ENCODE measurements at regions not wholly inside any gene's neighbourhood (a gene's known extent, or its start where the extent isn't known, plus 50 kb on each side); places are given as distances from the start of the nearest gene placed in this dataset.
"Not testable (repeated sequence)": the region's sequence is repeated elsewhere in the genome, so short reads cannot be mapped to it uniquely, and the experiment has no call there.

DNA sequence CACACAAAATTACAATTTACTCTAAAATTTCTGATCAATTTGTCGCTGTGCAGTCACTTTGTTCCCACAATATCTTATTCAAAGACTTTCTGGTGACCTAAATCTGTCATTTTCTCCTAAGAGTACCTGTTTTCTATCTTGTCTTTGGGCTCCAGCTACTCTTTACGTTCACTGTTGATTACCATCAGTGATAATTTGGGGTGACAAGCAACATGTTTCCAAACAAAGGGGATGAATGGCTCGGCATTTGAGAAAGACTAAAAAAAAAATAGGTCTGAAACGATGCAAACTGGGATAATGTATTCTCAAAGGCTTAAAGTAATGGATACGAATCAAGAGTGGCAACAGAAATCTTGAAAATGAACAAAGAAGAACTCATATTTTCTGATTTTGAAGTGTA is 205.2 kb upstream of the DAB2 start:
- DNase-seq, result no peak

- DNase-seq, result no peak
Measured at GRCh38 chr5:39628348-39628747, 203.6 kb upstream of the DAB2 start.

- DNase-seq, result no peak
Measured at GRCh38 chr5:39624890-39625289, 200.1 kb upstream of the DAB2 start.

DNA sequence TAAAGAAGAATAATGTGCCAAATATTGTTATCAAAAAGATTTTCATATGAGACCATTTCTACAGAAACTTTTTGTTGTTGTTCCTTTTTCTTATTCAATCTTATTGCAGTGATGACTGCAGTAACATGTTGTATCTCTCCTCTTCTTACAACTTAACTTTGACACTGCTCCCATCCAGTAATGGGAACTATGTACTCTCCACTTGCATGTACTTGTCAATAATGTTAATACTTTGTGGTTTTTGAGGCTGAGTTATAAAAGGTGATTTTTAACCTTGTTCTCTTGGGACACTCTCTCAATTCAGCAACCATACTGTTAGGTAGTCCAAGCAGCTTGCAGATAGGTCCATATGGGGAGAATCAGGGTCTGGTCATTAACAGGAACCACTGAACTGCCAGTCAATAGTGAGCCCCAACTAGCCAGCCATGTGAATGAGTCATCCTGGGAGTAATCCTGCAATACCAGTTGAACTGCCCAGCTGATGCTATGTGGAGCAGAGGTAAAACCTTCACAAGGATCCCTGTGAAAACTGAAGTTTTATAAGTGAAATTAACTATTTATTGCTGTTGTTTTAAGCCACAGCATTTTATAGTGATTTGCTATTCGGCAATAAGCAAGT is 199.6 kb upstream of the DAB2 start:
- peak; percentile 42 for DNase-seq

- DNase-seq, result no peak
Measured at GRCh38 chr5:39623291-39623865, 198.6 kb upstream of the DAB2 start.

GRCh38 chr5:39622281-39622680 is 197.5 kb upstream of the DAB2 start:
- no peak for DNase-seq

DNA sequence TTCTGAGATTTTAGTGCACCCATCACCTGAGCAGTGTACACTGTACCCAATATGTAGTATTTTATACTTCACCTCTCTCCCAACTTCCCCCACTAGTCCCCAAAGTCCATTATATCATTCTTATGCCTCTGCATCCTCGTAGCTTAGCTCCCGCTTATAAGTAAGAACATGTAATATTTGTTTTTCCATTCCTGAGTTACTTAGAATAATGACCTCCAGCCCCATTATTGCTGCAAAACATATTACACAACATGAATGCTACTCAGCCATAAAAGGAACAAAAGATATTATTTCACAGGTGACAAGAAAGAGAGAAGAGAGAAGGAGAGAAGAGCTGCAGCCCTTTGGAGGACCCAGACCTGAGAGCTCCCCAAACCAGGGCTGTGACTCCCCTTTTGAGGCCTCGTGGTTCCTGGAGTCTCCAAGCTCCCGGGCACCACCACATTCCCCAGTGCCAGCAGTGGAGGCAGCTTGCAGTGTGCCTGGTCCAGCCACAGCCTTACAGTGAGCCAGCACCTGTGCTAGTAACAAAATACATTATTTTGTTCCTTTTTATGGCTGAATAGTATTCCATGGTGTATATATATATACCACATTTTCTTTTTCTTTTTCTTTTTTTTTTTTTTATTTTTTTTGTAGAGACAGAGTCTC is 194.5 kb upstream of the DAB2 start:
- no peak for DNase-seq

DNA sequence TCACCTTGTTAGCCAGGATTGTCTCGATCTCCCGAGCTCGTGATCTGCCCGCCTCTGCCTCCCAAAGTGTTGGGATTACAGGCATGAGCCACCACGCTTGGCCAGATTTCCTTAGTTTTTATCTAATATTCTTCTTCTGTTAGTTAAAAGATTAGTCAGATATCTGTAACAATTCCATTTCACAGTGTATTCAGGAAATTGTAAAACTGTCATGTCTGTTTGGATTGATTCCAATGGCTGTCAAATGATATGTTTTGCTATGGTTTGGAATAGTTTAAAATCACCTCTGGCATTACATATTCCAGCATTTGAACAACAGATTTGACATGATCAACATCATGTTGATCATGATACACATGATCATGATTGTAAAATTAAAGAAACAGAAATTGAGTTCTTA is 193.6 kb upstream of the DAB2 start:
- DNase-seq, result no peak

DNA sequence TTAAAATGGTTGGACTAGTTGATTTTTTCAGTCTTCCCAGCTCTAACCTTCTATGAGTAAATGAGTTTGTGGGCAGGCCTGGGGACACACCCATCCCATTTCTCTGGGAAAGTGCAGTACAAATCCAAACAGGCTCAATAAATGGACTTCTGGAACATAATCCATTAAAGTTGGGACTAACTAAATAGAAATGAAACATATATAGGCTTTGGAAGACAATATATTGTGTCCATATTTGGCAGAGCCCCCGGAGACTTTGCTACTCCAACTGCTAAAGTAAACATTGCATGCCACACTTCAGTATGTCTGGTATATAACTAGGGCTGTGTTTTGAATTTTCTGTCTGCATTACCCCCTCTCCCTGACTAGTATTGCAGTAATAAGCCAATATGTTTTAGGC is 191.4 kb upstream of the DAB2 start:
- DNase-seq, result no peak

GRCh38 chr5:39611076-39611475 is 186.3 kb upstream of the DAB2 start:
- not testable (repeated sequence) for DNase-seq

DNA sequence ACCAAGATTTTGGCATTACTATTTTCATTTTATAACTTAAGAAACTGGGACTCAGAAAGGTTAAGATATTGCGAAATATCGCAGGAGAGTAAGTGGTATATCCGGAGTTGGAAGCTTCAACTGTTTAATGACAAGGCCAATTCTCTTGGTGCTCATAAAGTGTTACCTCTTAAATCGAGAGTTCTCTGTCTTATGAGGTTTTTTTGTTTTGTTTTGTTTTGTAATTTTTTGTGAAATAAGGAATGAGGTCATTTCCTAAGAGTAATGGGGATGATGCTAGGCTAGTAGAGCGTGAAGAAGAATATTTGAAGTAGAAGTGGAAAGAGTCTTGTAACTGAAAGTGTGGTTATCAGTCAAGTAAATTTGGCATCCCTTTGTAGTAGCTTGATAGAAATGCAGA is 183.2 kb upstream of the DAB2 start:
- DNase-seq, result peak; percentile 33

- DNase-seq, result no peak
Measured at GRCh38 chr5:39606591-39606990, 181.8 kb upstream of the DAB2 start.

DNA sequence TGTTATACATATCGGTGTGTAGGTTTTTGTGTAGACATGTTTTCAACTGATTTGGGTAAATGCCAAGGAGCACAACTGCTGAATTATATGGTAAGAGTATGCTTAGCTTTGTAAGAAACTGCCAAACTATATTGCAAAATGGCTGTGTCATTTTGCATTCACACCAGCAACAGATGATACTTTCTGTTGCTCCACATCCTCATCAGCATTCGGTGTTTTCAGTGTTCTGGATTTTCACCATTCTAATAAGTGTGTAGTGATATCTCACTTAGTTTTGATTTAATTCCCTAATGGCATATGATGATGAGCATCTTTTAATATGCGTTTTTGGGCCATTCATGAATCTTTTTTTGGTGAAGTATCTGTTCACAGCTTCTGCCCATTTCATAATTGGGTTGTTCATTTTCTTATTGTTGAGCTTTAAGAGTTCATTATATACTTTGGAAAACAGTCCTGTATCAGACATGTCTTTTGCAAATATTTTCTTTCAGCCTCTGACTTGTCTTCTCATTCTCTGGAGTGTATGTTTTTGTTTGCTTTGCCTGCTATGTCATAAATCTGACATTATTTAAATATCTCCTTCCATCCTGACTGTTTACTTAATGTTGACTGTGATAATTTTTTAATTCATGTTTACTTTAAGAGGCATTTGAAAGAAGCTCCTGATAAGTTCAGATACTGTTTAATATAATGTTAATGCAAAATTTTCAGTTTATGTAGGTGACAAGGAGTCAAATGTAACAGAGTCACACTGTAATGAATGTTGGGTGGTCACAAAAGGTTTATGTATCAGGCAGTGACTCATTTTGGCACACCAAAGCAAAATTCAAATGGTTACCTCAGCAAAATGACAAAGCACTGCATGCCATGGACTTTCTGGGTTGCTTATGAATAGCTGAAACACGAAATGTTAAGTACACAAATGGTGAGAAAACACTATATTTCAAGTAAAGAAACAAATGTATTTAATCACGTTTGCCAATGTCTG is 181.1 kb upstream of the DAB2 start:
- DNase-seq, result no peak

GRCh38 chr5:39605145-39605544 is 180.4 kb upstream of the DAB2 start:
- no peak for DNase-seq

DNA sequence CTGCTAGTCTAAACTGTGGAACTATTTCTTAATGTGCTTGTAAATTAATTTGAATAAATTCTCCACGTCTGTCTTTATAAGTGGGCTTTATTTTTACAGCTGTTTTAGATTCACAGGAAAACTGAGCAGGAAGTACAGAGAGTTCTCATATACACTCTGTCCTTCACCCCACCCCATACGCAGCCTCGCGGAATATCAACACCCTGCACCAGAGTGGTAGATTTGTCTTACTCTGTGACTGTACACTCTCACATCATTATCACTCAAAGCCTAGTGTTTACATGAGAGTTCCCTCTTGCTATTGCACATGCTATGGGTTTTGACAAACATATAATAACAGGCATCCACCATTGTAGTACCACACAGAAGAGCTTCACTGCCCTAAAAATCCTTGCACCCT is 179.7 kb upstream of the DAB2 start:
- DNase-seq, result no peak

DNA sequence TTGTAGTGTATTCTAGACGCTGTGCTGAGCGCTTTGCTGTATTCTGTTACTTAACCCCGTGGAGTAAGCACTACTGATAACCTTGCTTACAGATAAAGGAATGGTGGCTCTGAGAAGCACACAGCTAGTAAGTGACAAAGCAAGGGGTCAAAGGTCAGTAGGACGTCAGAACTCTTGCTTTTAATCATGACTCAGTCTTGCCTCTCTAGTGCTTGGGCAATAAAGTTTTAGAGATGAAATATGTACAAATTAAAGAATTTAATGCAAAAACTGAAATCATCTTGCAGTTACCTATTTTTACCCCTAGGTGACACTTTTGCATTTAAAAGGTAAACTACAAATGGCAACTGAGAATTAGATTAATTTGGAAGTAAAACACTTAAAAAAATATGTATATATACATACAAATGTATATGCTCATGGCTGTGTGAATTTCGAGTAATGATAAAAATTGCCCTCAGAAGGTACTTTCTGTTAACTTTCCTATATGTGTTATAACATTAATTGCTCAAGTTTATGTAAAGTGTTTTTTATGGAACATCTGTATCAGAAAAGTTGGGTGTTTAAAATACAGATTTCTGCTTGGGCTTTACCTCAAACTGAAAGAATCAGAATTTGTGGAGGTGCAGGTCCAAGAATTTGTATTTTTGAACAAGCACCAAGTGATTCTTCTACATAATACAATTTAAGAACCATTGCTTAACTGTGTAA is 175.1 kb upstream of the DAB2 start:
- DNase-seq, result no peak

- no peak for DNase-seq
Measured at GRCh38 chr5:39598661-39599248, 174.0 kb upstream of the DAB2 start.

- DNase-seq, result no peak
Measured at GRCh38 chr5:39588179-39588578, 163.4 kb upstream of the DAB2 start.

- no peak for DNase-seq
Measured at GRCh38 chr5:39587675-39588074, 162.9 kb upstream of the DAB2 start.

DNA sequence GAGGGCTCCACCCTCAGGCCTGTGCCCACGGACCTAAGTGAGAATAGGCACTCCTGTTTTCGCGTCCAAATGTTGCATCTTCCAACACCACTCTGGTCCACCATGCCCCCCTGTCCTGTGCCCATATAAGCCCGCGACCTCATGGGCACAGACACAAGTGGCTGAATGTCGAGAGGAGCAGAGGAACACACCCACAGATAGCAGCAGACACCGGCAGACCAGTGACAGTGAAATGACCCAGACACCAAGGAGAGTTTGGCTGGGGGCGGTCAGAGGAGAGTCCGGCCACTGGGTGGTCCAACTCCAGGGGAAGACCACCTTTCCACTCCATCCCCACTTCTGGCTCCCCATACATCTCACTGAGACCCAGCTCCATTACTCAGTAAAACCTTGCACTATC is 161.4 kb upstream of the DAB2 start:
- DNase-seq, result no peak

DNA sequence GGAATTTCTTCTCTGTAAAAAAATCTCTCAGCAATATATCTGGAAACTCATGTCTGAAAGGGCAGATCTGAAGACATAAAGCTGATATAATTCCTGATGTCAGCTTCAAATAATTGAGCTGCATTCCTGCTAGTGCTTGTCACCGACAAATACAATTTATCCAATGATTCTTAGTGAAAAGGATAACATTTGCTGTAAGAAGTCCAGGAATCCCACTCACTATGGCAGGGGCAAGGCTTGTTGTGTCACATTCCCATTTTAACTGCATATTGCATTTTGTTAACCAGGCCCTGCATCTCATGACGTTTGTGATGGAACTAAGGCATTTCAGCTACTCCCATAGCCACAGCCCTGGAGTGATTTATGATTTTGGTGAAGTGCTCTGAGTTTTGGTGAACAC is 160.1 kb upstream of the DAB2 start:
- DNase-seq, result peak; percentile 10

GRCh38 chr5:39580702-39581453 is 156.1 kb upstream of the DAB2 start:
- peak; percentile 18 for DNase-seq

Measured in kidney glomerular epithelial cell (primary cell).